ENCODE measurements at regions not wholly inside any gene's neighbourhood (a gene's known extent, or its start where the extent isn't known, plus 50 kb on each side); places are given as distances from the start of the nearest gene placed in this dataset.
A peak's percentile ranks its signal among the peaks of the same experiment; 100 is the strongest.
"Not testable (repeated sequence)": the region's sequence is repeated elsewhere in the genome, so short reads cannot be mapped to it uniquely, and the experiment has no call there.

- DNase-seq (ENCODE audit: low read depth), result no peak
- TF ChIP-seq, protein P1, sequence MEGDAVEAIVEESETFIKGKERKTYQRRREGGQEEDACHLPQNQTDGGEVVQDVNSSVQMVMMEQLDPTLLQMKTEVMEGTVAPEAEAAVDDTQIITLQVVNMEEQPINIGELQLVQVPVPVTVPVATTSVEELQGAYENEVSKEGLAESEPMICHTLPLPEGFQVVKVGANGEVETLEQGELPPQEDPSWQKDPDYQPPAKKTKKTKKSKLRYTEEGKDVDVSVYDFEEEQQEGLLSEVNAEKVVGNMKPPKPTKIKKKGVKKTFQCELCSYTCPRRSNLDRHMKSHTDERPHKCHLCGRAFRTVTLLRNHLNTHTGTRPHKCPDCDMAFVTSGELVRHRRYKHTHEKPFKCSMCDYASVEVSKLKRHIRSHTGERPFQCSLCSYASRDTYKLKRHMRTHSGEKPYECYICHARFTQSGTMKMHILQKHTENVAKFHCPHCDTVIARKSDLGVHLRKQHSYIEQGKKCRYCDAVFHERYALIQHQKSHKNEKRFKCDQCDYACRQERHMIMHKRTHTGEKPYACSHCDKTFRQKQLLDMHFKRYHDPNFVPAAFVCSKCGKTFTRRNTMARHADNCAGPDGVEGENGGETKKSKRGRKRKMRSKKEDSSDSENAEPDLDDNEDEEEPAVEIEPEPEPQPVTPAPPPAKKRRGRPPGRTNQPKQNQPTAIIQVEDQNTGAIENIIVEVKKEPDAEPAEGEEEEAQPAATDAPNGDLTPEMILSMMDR (conservative IDR thresholded peaks at IDR 0.05; ENCODE audit: control insufficient read depth, insufficient read depth, low read depth, low read length), result no peak
- H3K4me3 ChIP-seq (ENCODE audit: control insufficient read depth, low read depth, low read length), result no peak overlapping the region
These were observed 257.2 kb upstream of the FOXN3 start for GRCh38 chr14:89674240-89674639.

- H3K4me3 ChIP-seq (ENCODE audit: control insufficient read depth, low read depth, low read length), result no peak overlapping the region
- peak; percentile 36 for DNase-seq (ENCODE audit: low read depth)
- TF ChIP-seq, protein P1 (conservative IDR thresholded peaks at IDR 0.05; ENCODE audit: control insufficient read depth, insufficient read depth, low read depth, low read length), result no peak
These were observed 256.6 kb upstream of the FOXN3 start for GRCh38 chr14:89673512-89674225.

DNA sequence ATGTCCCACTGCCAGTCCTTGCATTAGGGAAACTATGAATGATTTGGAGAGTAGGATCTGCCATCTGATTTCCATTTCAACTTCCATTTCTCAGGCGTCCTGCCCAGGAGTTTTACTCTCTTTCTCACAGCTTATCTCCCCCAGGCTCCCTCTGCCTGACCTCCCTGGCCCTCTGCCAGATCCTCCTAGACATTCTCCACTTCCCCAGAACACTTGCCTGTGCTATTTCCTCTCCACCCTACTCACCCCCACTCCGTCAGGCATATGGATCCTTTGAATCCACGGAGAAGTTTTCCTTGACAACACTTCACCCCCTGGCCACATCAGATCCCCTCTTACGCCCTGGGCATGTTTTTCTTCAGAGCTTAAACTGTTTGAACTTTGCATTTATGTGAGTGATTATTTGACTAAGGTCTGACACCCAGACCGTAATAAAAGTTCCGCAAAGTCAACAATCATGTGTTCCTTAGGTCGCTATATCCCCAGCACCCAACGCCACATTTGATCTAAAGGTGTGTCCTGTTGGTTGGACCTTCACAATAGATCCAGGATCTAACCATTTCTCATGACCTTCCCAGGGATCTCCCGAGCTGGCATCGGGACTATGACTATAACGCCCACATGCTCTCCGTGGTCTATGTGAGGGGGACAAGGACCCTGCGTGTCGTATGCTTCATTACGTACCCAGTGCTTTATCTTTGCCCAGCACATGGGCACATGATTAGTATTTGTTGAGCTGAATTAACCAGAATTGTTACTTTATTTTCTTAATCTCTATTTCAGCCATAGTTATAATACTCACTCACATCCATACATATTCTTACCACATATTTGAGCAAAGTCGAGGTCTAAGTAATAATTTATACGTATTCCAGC is 255.8 kb upstream of the FOXN3 start:
- no peak overlapping the region for H3K4me3 ChIP-seq (ENCODE audit: control insufficient read depth, low read depth, low read length)
- no peak for DNase-seq (ENCODE audit: low read depth)
- TF ChIP-seq, protein P1 (conservative IDR thresholded peaks at IDR 0.05; ENCODE audit: control insufficient read depth, insufficient read depth, low read depth, low read length), result no peak

DNA sequence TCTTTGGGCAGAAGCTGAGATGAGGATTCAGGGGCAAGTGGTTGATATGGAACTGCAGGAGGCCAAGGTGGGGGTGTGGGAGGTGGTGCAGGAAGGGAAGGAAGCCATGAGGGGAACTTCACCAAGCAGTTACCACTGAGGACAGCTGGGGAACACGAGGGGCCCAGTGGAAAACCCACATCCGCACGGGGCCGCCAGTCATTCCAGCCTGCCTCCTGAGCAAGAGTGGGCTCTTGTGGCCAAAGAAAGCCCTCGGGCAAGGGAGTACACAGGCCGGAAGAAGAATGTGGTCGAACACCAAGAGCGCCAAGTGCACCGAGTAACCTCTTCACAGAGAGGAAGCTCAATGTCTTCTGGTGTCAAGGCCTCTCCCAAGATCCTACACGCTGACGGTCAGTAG is 252.2 kb upstream of the FOXN3 start:
- H3K4me3 ChIP-seq (ENCODE audit: control insufficient read depth, low read depth, low read length), result no peak overlapping the region
- TF ChIP-seq, protein P1 (conservative IDR thresholded peaks at IDR 0.05; ENCODE audit: control insufficient read depth, insufficient read depth, low read depth, low read length), result no peak
- no peak for DNase-seq (ENCODE audit: low read depth)

- peak; percentile 31 for DNase-seq (ENCODE audit: low read depth)
- no peak overlapping the region for H3K4me3 ChIP-seq (ENCODE audit: control insufficient read depth, low read depth, low read length)
- TF ChIP-seq, protein P1 (conservative IDR thresholded peaks at IDR 0.05; ENCODE audit: control insufficient read depth, insufficient read depth, low read depth, low read length), result no peak
These were observed 250.9 kb upstream of the FOXN3 start for GRCh38 chr14:89667983-89668382.

GRCh38 chr14:89665300-89666081 is 248.5 kb upstream of the FOXN3 start:
- not testable (repeated sequence) for DNase-seq (ENCODE audit: low read depth)

More at GRCh38 chr14:89665300-89666081, 248.5 kb upstream of the FOXN3 start:
- not testable (repeated sequence) for H3K4me3 ChIP-seq (ENCODE audit: control insufficient read depth, low read depth, low read length)

Measured in fibroblast of mammary gland (primary cell).